PFSK-1 (cell line): ENCODE measurements at regions not wholly inside any gene's neighbourhood (a gene's known extent, or its start where the extent isn't known, plus 50 kb on each side); places are given as distances from the start of the nearest gene placed in this dataset.

Experiments used
- FOXP2 ChIP-seq: optimal IDR thresholded peaks from 2 replicates; pipeline ENCODE3; 2011; ENCODE audit warnings: borderline replicate concordance, control low read depth, inconsistent platforms; ENCODE audit not compliant: insufficient read depth; ENCODE audit errors: extremely low read length, extremely low read depth
- POLR2AphosphoS5 ChIP-seq: IDR thresholded peaks from 2 replicates; pipeline ENCODE4 v1.6.1; 2012; ENCODE audit warnings: low read depth, mild to moderate bottlenecking, control low read depth, low read length, moderate library complexity
- SIN3A ChIP-seq: IDR thresholded peaks from 2 replicates; pipeline ENCODE4 v1.6.1; 2012; ENCODE audit warnings: mild to moderate bottlenecking, low read length, moderate library complexity, borderline replicate concordance; ENCODE audit not compliant: insufficient read depth
- TAF1 ChIP-seq: IDR thresholded peaks from 2 replicates; pipeline ENCODE4 v1.6.1; 2012; ENCODE audit warnings: low read length, control low read depth, borderline replicate concordance; ENCODE audit not compliant: insufficient read depth
- TF ChIP-seq, protein P1 (sequence below), 2 experiments: IDR thresholded peaks; 2 replicates each; pipeline versions ENCODE4 v1.6.1 to v1.8.0; 2011 to 2012; ENCODE audit warnings: low read depth in 2 of 2, low read length in 2 of 2, control low read depth in 1 of 2, inconsistent platforms in 1 of 2, mild to moderate bottlenecking in 1 of 2, moderate library complexity in 1 of 2; ENCODE audit not compliant: insufficient read depth in 1 of 2

DNA sequence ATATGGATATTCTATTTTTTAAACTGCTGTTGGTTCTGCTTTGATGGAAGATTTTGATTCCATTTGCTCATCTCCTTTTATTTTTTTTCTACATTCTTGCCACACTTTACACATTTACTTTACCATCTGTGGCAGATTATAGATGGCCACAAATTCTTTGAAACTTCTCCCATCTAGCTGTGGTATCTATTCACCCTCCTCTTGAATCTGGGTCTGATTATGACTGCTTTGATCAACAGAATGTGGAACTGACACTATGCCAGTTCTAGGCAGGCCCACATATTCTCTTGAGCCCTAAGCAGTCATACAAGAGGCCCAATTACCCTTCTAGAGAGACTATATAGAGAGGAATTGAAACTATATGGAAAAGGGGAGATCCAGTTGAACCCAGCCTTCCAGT, 439.0 kb upstream of the PTGER4 start:
- TF ChIP-seq, protein P1, sequence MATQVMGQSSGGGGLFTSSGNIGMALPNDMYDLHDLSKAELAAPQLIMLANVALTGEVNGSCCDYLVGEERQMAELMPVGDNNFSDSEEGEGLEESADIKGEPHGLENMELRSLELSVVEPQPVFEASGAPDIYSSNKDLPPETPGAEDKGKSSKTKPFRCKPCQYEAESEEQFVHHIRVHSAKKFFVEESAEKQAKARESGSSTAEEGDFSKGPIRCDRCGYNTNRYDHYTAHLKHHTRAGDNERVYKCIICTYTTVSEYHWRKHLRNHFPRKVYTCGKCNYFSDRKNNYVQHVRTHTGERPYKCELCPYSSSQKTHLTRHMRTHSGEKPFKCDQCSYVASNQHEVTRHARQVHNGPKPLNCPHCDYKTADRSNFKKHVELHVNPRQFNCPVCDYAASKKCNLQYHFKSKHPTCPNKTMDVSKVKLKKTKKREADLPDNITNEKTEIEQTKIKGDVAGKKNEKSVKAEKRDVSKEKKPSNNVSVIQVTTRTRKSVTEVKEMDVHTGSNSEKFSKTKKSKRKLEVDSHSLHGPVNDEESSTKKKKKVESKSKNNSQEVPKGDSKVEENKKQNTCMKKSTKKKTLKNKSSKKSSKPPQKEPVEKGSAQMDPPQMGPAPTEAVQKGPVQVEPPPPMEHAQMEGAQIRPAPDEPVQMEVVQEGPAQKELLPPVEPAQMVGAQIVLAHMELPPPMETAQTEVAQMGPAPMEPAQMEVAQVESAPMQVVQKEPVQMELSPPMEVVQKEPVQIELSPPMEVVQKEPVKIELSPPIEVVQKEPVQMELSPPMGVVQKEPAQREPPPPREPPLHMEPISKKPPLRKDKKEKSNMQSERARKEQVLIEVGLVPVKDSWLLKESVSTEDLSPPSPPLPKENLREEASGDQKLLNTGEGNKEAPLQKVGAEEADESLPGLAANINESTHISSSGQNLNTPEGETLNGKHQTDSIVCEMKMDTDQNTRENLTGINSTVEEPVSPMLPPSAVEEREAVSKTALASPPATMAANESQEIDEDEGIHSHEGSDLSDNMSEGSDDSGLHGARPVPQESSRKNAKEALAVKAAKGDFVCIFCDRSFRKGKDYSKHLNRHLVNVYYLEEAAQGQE (IDR thresholded peaks at IDR 0.05; ENCODE audit: insufficient read depth in 1 of 2, low read depth in 2 of 2, low read length in 2 of 2), result no peak
- TF ChIP-seq SIN3A (no peak), POLR2AphosphoS5 (no peak), TAF1 (no peak), FOXP2 (no peak)
